HepG2 (cell line): ENCODE measurements at regions not wholly inside any gene's neighbourhood (a gene's known extent, or its start where the extent isn't known, plus 50 kb on each side); places are given as distances from the start of the nearest gene placed in this dataset.

Experiments used
- ATAD3A ChIP-seq: sonication (generic); formaldehyde crosslinking; IDR thresholded peaks from 2 replicates; pipeline ENCODE4 v1.4.0; 2020; ENCODE audit warnings: missing genetic modification reagents
- ZHX2 ChIP-seq, 2 experiments: sonication (generic) in 1 of 2; formaldehyde crosslinking in 1 of 2; IDR thresholded peaks; 2 replicates each; pipeline versions ENCODE4 v1.6.1 to v1.9.0; 2014 to 2022; ENCODE audit warnings: antibody characterized with exemption in 1 of 2, borderline replicate concordance in 1 of 2, inconsistent platforms in 1 of 2, low read depth in 1 of 2, missing genetic modification reagents in 1 of 2
- ZNF589 ChIP-seq: sonication (generic); formaldehyde crosslinking; conservative IDR thresholded peaks from 2 replicates; pipeline ENCODE4 v1.8.0; 2022; ENCODE audit warnings: mild to moderate bottlenecking, moderate library complexity, missing genetic modification reagents
- ZNF616 ChIP-seq: sonication (generic); formaldehyde crosslinking; IDR thresholded peaks from 2 replicates; pipeline ENCODE4 v1.5.0; 2020; ENCODE audit warnings: low read depth, mild to moderate bottlenecking, missing genetic modification reagents
- ZNF776 ChIP-seq: sonication (generic); formaldehyde crosslinking; IDR thresholded peaks from 2 replicates; pipeline ENCODE4 v1.4.0; 2020; ENCODE audit warnings: mild to moderate bottlenecking, missing genetic modification reagents
- ZSCAN30 ChIP-seq: sonication (generic); formaldehyde crosslinking; IDR thresholded peaks from 2 replicates; pipeline ENCODE4 v1.5.0; 2020; ENCODE audit warnings: mild to moderate bottlenecking, missing genetic modification reagents
- TF ChIP-seq, protein P1 (sequence below): sonication (generic); formaldehyde crosslinking; IDR thresholded peaks from 2 replicates; pipeline ENCODE4; 2020; ENCODE audit warnings: missing genetic modification reagents, mild to moderate bottlenecking, borderline replicate concordance

- TF ChIP-seq ZHX2 (IDR thresholded peaks at IDR 0.05; ENCODE audit: low read depth) (no peak), ZHX2 (CRISPR knock-in tag; IDR thresholded peaks at IDR 0.05; ENCODE audit: borderline replicate concordance) (no peak), ZSCAN30 (no peak), ZNF616 (CRISPR knock-in tag) (no peak), ZNF776 (CRISPR knock-in tag) (no peak), ATAD3A (CRISPR knock-in tag) (no peak), ZNF589 (CRISPR knock-in tag) (no peak)
- TF ChIP-seq, protein P1, sequence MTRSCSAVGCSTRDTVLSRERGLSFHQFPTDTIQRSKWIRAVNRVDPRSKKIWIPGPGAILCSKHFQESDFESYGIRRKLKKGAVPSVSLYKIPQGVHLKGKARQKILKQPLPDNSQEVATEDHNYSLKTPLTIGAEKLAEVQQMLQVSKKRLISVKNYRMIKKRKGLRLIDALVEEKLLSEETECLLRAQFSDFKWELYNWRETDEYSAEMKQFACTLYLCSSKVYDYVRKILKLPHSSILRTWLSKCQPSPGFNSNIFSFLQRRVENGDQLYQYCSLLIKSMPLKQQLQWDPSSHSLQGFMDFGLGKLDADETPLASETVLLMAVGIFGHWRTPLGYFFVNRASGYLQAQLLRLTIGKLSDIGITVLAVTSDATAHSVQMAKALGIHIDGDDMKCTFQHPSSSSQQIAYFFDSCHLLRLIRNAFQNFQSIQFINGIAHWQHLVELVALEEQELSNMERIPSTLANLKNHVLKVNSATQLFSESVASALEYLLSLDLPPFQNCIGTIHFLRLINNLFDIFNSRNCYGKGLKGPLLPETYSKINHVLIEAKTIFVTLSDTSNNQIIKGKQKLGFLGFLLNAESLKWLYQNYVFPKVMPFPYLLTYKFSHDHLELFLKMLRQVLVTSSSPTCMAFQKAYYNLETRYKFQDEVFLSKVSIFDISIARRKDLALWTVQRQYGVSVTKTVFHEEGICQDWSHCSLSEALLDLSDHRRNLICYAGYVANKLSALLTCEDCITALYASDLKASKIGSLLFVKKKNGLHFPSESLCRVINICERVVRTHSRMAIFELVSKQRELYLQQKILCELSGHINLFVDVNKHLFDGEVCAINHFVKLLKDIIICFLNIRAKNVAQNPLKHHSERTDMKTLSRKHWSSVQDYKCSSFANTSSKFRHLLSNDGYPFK (CRISPR knock-in tag) = no peak
Measured at GRCh38 chr11:110935018-110935640, 222.9 kb upstream of the ARHGAP20 start (continued).
